K562 (cell line): ENCODE measurements at regions not wholly inside any gene's neighbourhood (a gene's known extent, or its start where the extent isn't known, plus 50 kb on each side); places are given as distances from the start of the nearest gene placed in this dataset.

Source experiments
- ATAC-seq: fragments of 200-7000 bp; cut with Tn5 transposase; 3 replicates; pipeline ENCODE4 v1.9.1; 2020; ENCODE audit warnings: moderate library complexity
- BruUV-seq: library from RNA; stranded (reverse); fragments of 400-500 nt; replicated peaks from 2 replicates; lab custom pipeline; 2021; lab: Mats Ljungman, UMichigan
- CTCF ChIA-PET: fragments of 300-600 bp; formaldehyde crosslinking; extraction: SDS; loops from one replicate; lab custom pipeline; 2021; ENCODE audit warnings: low intra/inter-chr PET ratio; lab: Yijun Ruan, JAX
- POLR2A ChIA-PET: fragments of 300-600, 350-650 bp; sonication (Branson Sonifier 250); formaldehyde crosslinking; extraction: SDS; loops from one replicate; lab custom pipeline; 2021; ENCODE audit warnings: antibody characterized with exemption, inconsistent platforms; lab: Yijun Ruan, JAX
- DNase-seq, 4 experiments: peaks; one replicate each; pipeline versions ENCODE4 v3.0.0 to v3.0.0-alpha.2; 2011 to 2018; ENCODE audit warnings: low spot score in 3 of 4, mixed read lengths in 3 of 4; ENCODE audit errors: extremely low read depth in 1 of 4
- FAIRE-seq: peaks from 2 replicates; lab custom pipeline; 2011; peaks lifted over from hg19 to GRCh38; lab: Jason Lieb, UNC
- H2AFZ ChIP-seq: 2 replicates; pipeline ENCODE4 v1.6.0; 2011; ENCODE audit warnings: low read depth, low read length, control low read depth, inconsistent platforms
- H3K27ac ChIP-seq: fragments of 200-600 bp; 3 replicates; pipeline ENCODE4 v1.8.0; 2011; ENCODE audit warnings: low read depth, mild to moderate bottlenecking, control low read depth, inconsistent platforms, low read length, moderate library complexity, mixed read lengths; ENCODE audit errors: extremely low read depth
- H3K27me3 ChIP-seq, 2 experiments: fragments of 300-600 bp in 1 of 2; 2 replicates in 1 of 2; 3 replicates in 1 of 2; pipeline versions ENCODE4 v1.6.0 to v1.8.0; 2011; ENCODE audit warnings: inconsistent platforms in 2 of 2, low read length in 2 of 2, mild to moderate bottlenecking in 1 of 2, mixed read lengths in 1 of 2, moderate library complexity in 1 of 2; ENCODE audit not compliant: control insufficient read depth in 2 of 2, insufficient read depth in 2 of 2
- H3K36me3 ChIP-seq: fragments of 300-600 bp; 3 replicates; pipeline ENCODE4 v1.8.0; 2011; ENCODE audit warnings: mild to moderate bottlenecking, low read length, inconsistent platforms; ENCODE audit not compliant: control insufficient read depth, insufficient read depth
- H3K4me1 ChIP-seq, 2 experiments: fragments of 200-600 bp in 1 of 2; replicated peaks in 1 of 2; 2 replicates in 1 of 2; 3 replicates in 1 of 2; pipeline versions ENCODE4 v1.5.1 to v1.8.0; 2011; ENCODE audit warnings: inconsistent platforms in 2 of 2, low read length in 2 of 2, mild to moderate bottlenecking in 1 of 2, mixed read lengths in 1 of 2, moderate library complexity in 1 of 2; ENCODE audit not compliant: control insufficient read depth in 2 of 2, insufficient read depth in 2 of 2
- H3K4me2 ChIP-seq: 2 replicates; pipeline ENCODE4 v1.6.1; 2011; ENCODE audit warnings: low read length, control low read depth, inconsistent platforms, mixed read lengths; ENCODE audit not compliant: insufficient read depth
- H3K4me3 ChIP-seq: fragments of 200-600 bp; sonication (generic), shearing (Covaris generic); 2 replicates; pipeline ENCODE4 v1.5.1; 2016; ENCODE audit warnings: control low read depth, inconsistent platforms
- H3K79me2 ChIP-seq: fragments of 200-600 bp; 3 replicates; pipeline ENCODE4 v1.8.0; 2011; ENCODE audit warnings: low read length, inconsistent platforms; ENCODE audit not compliant: control insufficient read depth, insufficient read depth
- H3K9ac ChIP-seq, 2 experiments: 2 replicates each; pipeline versions ENCODE4 v1.6.0 to v1.6.1; 2011; ENCODE audit warnings: low read depth in 2 of 2, low read length in 2 of 2, control low read depth in 1 of 2, inconsistent platforms in 1 of 2, mild to moderate bottlenecking in 1 of 2, mixed read lengths in 1 of 2; ENCODE audit not compliant: insufficient read depth in 1 of 2
- H3K9me1 ChIP-seq: one replicate; pipeline ENCODE4 v1.6.0; 2011; ENCODE audit warnings: inconsistent platforms, mild to moderate bottlenecking, low read length, moderate library complexity; ENCODE audit not compliant: control insufficient read depth, insufficient read depth
- H3K9me3 ChIP-seq: replicated peaks from 2 replicates; pipeline ENCODE4 v1.5.1; 2011; ENCODE audit warnings: low read depth, low read length, inconsistent platforms; ENCODE audit not compliant: control insufficient read depth, insufficient read depth
- H4K20me1 ChIP-seq: replicated peaks from 2 replicates; pipeline ENCODE4 v1.6.1; 2011; ENCODE audit warnings: low read length, inconsistent platforms, mixed read lengths; ENCODE audit not compliant: control insufficient read depth, insufficient read depth
- ADNP ChIP-seq: fragments of 200-800 bp; sonication (Bioruptor generic); IDR thresholded peaks from 2 replicates; pipeline ENCODE4 v1.6.1; 2016; ENCODE audit warnings: missing genetic modification characterization, missing compliant biosample characterization
- BCOR ChIP-seq: fragments of 450-650 bp; IDR thresholded peaks from 2 replicates; pipeline ENCODE4 v1.6.1; 2016
- CHD4 ChIP-seq: fragments of 200-600 bp; sonication (generic); IDR thresholded peaks from 3 replicates; pipeline ENCODE4 v1.6.1; 2012; ENCODE audit warnings: low read depth, mild to moderate bottlenecking, mixed read lengths, low read length, inconsistent platforms; ENCODE audit not compliant: insufficient read depth, insufficient replicate concordance, poor library complexity, severe bottlenecking
- MYBL2 ChIP-seq, 2 experiments: fragments of 450-650 bp in 1 of 2; sonication (generic) in 1 of 2; formaldehyde crosslinking in 1 of 2; IDR thresholded peaks; 2 replicates each; pipeline versions ENCODE4 v1.6.1 to v1.8.1; 2017 to 2022; ENCODE audit warnings: borderline replicate concordance in 1 of 2, inconsistent platforms in 1 of 2, low read depth in 1 of 2, mild to moderate bottlenecking in 1 of 2, missing genetic modification reagents in 1 of 2, moderate library complexity in 1 of 2
- RBM25 ChIP-seq: fragments of 200-400 bp; formaldehyde crosslinking; IDR thresholded peaks from 2 replicates; pipeline ENCODE4 v1.6.1; 2018; ENCODE audit warnings: low read length, low read depth, moderate library complexity; ENCODE audit not compliant: severe bottlenecking
- YY1 ChIP-seq, 3 experiments: IDR thresholded peaks; 2 replicates each; pipeline ENCODE4 v1.6.1; 2011; ENCODE audit warnings: low read length in 2 of 3, mild to moderate bottlenecking in 2 of 3, moderate library complexity in 2 of 3, borderline replicate concordance in 1 of 3, control low read depth in 1 of 3, low read depth in 1 of 3; ENCODE audit not compliant: insufficient read depth in 3 of 3, insufficient replicate concordance in 2 of 3, control insufficient read depth in 1 of 3, insufficient read length in 1 of 3; ENCODE audit errors: extremely low read depth in 1 of 3
- ZNF316 ChIP-seq: fragments of 450-650 bp; IDR thresholded peaks from 2 replicates; pipeline ENCODE4 v1.6.1; 2016
- ZNF318 ChIP-seq, 2 experiments: fragments of 450-650 bp; IDR thresholded peaks; 2 replicates each; pipeline ENCODE4 v1.6.1; 2016; ENCODE audit warnings: mild to moderate bottlenecking in 2 of 2, borderline replicate concordance in 1 of 2, low read depth in 1 of 2, moderate library complexity in 1 of 2
- WGBS: fragments of 100-300 bp; shearing (Covaris generic); methylation state at CpG from one replicate; pipeline ENCODE4 v1.1.6; 2016; ENCODE audit warnings: low coverage, mixed read lengths; ENCODE audit not compliant: insufficient coverage; ENCODE audit errors: missing lambda C conversion rate; 5-methylcytosine and 5-hydroxymethylcytosine counted together
- in situ Hi-C: fragments of 300-500 bp; cut with MboI; formaldehyde crosslinking; loops from 4 replicates; pipeline ENCODE4 v1.15.0; 2018; ENCODE audit warnings: inconsistent platforms, mixed read lengths
- intact Hi-C: fragments of 100-400 bp; cut with micrococcal nuclease; formaldehyde crosslinking; loops from 2 replicates; pipeline ENCODE4 v1.14.2; 2022

GRCh38 chr17:36833279-36833678 lies 104.0 kb upstream of the LHX1 start:
- FAIRE-seq (no peak), ATAC-seq (no peak), DNase-seq (no peak)
- peaks cover 6 to 15% of the 10 kb centered on the region in 2 experiments; a peak in 4 of 5 replicates for H3K27me3 ChIP-seq
- no TSS peak for BruUV-seq
- 7% methylated on average over 1 of the region's 1 CpG for WGBS
- TF ChIP-seq RBM25 (peak; percentile 60), ZNF318 (IDR thresholded peaks at IDR 0.05; ENCODE audit: borderline replicate concordance in 1 of 2, low read depth in 1 of 2) (no peak), MYBL2 (IDR thresholded peaks at IDR 0.05; ENCODE audit: low read depth) (no peak), MYBL2 (CRISPR knock-in tag; IDR thresholded peaks at IDR 0.05; ENCODE audit: borderline replicate concordance) (no peak), BCOR (peak; percentile 29; the same call in 1 of the 2 replicates), YY1 (IDR thresholded peaks at IDR 0.05; ENCODE audit: borderline replicate concordance in 1 of 3, control insufficient read depth in 1 of 3, extremely low read depth in 1 of 3, insufficient read depth in 3 of 3, insufficient read length in 1 of 3, insufficient replicate concordance in 2 of 3, low read depth in 1 of 3, low read length in 2 of 3) (no peak), ADNP (tag) (peak; percentile 64; the same call in 1 of the 2 replicates), CHD4 (peak; percentile 66), ZNF316 (peak; percentile 51)
- no peak overlapping the region for H3K4me3 ChIP-seq
- H3K27ac ChIP-seq = no peak overlapping the region
- no peaks in the 10 kb centered on the region for H3K4me1 ChIP-seq
- H4K20me1 ChIP-seq = no peaks in the 10 kb centered on the region
- H3K4me2 ChIP-seq = no peak overlapping the region
- intact Hi-C loops = no loop called here
- no peaks in the 10 kb centered on the region for H3K9me1 ChIP-seq
- no peaks in the 10 kb centered on the region for H3K9me3 ChIP-seq
- in situ Hi-C loops = no loop called here
- no peaks in the 10 kb centered on the region for H3K79me2 ChIP-seq
- no peak overlapping the region for H2AFZ ChIP-seq
- no peak overlapping the region for H3K9ac ChIP-seq
- ChIA-PET POLR2A (no interaction called here), CTCF (no interaction called here)
- no peaks in the 10 kb centered on the region for H3K36me3 ChIP-seq
